ENCODE measurements at regions not wholly inside any gene's neighbourhood (a gene's known extent, or its start where the extent isn't known, plus 50 kb on each side); places are given as distances from the start of the nearest gene placed in this dataset.
"Not testable (repeated sequence)": the region's sequence is repeated elsewhere in the genome, so short reads cannot be mapped to it uniquely, and the experiment has no call there.

- DNase-seq: no peak
Measured at GRCh38 chr13:76331943-76332712, 554.1 kb downstream of the KCTD12 start.

GRCh38 chr13:76330761-76331160 lies 555.4 kb downstream of the KCTD12 start:
- DNase-seq: peak; percentile 50

- no peak for DNase-seq
Measured at GRCh38 chr13:76329866-76330580, 556.2 kb downstream of the KCTD12 start.

GRCh38 chr13:76329004-76329403 lies 557.2 kb downstream of the KCTD12 start:
- DNase-seq: no peak

GRCh38 chr13:76326343-76326742 lies 559.9 kb downstream of the KCTD12 start:
- no peak for DNase-seq

- no peak for DNase-seq
Measured at GRCh38 chr13:76319921-76320320, 566.3 kb downstream of the KCTD12 start.

GRCh38 chr13:76316998-76317527 lies 569.1 kb downstream of the KCTD12 start:
- DNase-seq: no peak

GRCh38 chr13:76314495-76314894 lies 571.7 kb downstream of the KCTD12 start:
- DNase-seq: no peak

GRCh38 chr13:76307142-76307541 lies 579.1 kb downstream of the KCTD12 start:
- no peak for DNase-seq

- no peak for DNase-seq
Measured at GRCh38 chr13:76300688-76301087, 585.5 kb downstream of the KCTD12 start.

- no peak for DNase-seq
Measured at GRCh38 chr13:76297331-76297730, 588.9 kb downstream of the KCTD12 start.

GRCh38 chr13:76296751-76297150 lies 589.5 kb downstream of the KCTD12 start:
- DNase-seq: no peak

GRCh38 chr13:76295020-76295419 lies 591.2 kb downstream of the KCTD12 start:
- DNase-seq: not testable (repeated sequence)

- DNase-seq: no peak
Measured at GRCh38 chr13:76293751-76294150, 592.5 kb downstream of the KCTD12 start.

GRCh38 chr13:76293346-76293745 lies 592.9 kb downstream of the KCTD12 start:
- no peak for DNase-seq

GRCh38 chr13:76292726-76293125 lies 593.5 kb downstream of the KCTD12 start:
- no peak for DNase-seq

GRCh38 chr13:76292031-76292430 lies 594.2 kb downstream of the KCTD12 start:
- DNase-seq: no peak

GRCh38 chr13:76289558-76289957 lies 596.6 kb downstream of the KCTD12 start:
- DNase-seq: no peak

GRCh38 chr13:76286178-76286577 lies 600.0 kb downstream of the KCTD12 start:
- no peak for DNase-seq

- no peak for DNase-seq
Measured at GRCh38 chr13:76285463-76285862, 600.7 kb downstream of the KCTD12 start.

GRCh38 chr13:76279766-76280165 lies 606.4 kb downstream of the KCTD12 start:
- DNase-seq: not testable (repeated sequence)

GRCh38 chr13:76271728-76272232 lies 614.4 kb downstream of the KCTD12 start:
- no peak for DNase-seq

- DNase-seq: not testable (repeated sequence)
Measured at GRCh38 chr13:76268307-76268706, 617.9 kb downstream of the KCTD12 start.

GRCh38 chr13:76267216-76267615 lies 619.0 kb downstream of the KCTD12 start:
- no peak for DNase-seq

Measured in right forelimb (tissue), 1 donor.